Femur (tissue), 1 donor: ENCODE measurements at regions not wholly inside any gene's neighbourhood (a gene's known extent, or its start where the extent isn't known, plus 50 kb on each side); places are given as distances from the start of the nearest gene placed in this dataset.

Experiments used
- DNase-seq: peaks from one replicate; pipeline ENCODE4 v3.0.0-alpha.2; 2017

DNA sequence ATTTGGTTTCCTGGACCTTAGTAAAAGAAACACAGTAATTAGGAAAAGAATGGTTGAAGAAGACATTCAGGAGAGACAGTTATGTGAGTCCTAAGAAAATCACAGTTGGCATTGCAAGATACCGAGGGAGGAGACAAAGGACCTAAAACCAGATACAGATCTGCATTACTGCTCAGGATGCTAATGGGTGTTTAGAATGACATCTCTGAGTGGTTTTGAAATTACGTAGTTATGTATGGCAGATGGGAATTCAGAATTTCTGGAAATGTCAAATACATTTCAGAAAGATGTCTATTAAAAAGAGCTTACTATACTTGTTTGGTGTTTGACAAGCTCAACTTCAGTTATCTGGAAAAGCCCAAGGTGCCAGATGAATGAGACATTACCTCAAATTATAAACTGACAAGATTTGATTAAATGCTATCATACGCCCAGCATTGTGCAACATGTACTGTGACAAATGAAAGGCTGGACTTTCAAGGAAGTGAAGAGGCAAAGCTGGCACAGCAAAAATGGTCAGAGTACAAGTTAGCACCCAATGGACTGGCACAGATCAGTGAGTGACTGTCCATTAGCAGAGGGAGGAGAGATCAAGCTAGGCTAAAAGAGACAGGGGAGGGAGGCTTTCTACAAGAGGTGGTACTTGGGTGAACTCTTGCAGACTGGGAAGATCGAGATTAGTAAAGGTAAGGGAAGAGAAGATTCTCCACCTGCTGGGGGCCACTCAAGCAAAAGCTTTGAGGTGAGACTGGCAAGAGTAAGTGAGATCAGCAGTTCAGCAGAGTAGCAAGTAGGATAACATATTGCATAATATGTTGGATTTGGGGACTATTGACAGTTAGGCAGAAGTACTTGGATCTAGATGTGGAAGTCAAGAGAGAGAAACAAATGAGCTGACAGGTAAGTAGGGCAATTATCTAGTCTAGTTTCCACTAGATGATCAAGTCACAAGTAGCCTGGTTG is 168.9 kb downstream of the CYRIA start:
- DNase-seq, result no peak

DNA sequence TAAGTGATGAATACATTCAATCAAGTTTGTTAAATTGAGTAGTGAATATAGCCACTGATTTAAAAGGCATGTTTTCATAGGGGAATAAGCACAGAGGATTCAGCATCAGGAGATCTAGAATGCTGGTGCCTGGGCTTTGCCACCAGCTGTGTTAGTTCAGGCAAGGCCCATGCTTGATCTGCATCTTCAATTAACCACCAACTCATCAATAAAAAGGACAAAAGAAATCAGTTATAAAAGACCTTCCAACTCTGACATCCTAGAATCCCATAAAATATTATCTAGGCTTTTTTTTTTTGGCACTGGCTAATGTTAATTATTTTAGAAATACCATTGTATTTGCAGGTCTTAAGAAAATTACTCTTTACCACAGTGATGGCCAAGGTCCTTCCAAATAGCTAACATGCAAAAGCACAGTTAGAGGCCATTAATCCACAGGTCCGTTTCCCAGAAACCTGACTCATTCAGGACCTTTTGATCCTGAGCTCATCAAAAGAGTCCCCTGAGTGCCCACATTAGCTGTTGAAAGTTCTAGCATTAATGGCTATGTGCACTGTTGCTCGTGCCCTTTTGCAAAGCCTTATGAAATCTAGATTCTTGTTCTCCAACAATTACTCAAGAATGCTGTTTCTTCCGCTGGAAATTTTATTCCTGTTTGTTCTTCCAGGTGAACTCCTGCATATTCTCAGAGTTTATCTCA is 170.0 kb downstream of the CYRIA start:
- DNase-seq, result no peak

DNA sequence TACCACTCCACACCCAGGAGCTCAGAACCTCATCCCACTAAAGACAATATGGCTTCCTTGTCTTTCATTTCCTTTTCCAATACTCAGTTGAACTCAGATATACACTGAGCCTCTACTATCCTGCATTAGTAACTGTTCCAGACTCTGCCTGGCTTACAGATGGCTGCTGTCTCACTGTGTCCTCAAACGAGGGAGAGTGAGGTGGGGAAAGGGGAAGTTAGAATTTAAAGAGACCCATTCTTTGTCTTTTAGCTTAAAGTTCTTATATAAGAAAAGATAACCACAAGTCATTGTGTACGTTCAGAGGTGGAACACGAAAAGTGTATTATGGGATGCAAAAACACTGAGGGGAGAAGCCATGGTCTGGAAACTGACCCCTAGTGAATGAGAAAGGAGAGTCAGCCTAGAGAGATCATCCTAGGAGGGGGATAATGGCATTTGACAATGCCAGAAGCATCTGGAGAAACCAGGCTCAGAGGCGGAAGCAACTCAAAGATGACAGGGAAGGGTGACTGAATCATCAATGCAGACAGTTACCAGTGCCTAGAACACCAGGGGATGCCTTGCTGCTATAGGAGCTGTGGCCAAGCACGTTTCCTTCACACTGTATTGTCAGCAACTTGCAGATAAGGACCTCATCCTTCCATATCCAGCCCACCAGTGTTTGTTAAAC is 170.7 kb downstream of the CYRIA start:
- DNase-seq, result no peak

DNA sequence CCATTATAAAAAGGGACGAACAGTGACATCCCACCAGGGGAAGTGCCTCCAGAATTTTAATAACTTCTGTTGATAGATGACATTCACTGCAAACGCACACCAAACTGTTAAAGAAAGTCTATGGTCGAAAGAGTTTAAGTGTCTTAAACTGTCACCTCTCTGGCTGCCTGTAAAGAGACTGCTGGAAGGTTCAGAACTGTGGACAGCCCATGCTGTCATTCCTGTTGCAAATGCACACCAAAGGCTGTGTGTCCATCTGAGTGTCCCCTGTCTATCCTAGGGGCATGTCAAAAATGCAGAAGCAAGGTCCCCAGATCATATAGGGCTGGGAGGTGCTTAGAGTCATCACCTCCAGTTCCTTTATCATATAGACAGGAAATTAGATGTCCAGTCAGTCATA is 171.8 kb downstream of the CYRIA start:
- DNase-seq, result no peak

DNA sequence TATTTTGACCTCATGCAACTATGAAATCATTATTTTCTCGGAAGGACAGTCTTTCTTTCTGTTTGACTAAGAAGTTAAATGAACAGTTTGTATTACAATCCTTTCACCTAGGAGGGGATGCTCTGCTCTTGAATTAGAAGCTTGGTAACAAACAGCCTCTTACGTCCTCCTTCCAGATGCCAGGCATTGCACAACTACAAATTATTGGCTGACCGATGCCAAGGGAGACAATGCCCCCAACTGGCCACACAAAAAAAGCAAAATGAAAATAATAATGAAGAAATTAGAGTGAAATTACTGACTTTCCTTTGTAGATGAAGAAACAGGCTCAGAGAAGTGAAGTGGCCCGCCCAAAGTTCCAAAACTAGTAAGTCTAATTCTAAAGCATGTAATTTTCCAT is 177.9 kb downstream of the CYRIA start:
- DNase-seq, result no peak

DNA sequence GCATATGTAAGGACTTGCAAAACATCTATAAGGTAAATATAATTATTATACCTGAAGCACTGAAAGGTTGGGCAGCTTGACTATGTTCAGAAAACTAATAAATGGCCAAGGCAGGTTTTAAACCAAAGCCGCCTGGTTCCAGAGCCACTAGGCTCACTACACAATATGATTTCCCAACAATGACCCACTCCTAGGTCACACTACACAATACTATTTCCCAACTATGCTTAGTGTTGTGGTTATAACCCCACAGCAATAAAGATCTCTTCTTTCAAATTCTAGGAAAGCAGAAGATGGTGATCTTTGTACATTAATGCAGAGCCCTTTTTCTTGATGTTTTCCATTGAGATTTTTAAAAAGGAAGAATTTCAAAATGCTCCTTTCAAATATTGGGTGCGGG is 180.4 kb downstream of the CYRIA start:
- DNase-seq, result no peak

DNA sequence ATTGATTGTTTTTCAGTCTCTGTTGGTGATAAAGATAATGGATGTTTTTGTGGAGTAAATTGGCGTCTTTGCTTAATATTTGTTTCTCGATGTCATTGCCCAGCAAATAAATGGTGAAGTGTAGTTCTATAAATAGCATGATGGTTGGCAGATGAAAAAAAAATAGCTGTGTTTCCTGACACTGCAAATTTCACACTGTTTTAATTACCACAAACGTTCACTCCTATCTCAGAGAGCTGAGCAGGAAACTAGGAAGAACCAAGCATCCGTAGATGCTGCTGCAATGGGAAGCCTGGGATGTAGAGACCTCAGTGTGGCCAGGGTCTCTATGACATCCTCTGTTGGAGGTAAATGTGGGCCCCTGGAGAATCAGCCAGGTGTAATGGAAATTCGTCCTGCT is 183.2 kb downstream of the CYRIA start:
- no peak for DNase-seq

DNA sequence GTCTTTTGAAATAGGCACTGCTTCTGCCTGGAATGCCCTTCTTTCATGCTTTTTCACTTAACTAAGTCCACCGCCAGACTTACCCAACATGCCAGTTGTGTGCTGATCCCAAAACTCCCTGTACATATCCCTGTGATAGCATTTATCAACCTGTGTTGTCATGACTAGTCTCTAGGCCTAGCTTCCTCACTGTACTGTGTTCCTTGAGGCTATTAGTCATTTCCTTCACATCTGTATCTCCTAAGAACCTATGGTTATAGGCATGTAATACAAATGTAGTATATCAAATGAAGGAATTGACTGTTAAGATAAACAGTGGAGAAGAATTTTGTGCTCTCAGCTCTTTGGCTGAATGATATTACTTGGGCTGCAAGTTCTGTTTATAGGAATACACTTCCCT is 184.3 kb downstream of the CYRIA start:
- DNase-seq, result no peak

DNA sequence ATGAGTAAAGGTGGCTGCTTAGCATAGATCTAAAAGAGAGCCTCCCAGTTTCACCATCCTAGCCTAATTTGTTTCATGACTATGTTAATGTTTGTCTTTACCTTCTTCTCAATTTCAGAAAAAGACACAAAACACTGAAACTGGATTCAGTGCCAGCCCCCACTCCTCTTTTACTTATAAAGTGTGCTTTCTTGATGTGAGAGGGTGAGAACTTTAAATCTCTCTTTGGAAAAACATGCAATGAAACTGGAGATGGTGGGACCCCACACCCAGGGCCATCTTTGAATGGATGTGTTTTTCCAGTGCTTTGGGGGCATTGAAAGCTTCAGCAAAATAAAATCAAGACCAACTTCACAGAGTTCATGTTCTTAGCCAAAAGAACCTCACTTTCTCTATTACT is 185.9 kb downstream of the CYRIA start:
- no peak for DNase-seq

DNA sequence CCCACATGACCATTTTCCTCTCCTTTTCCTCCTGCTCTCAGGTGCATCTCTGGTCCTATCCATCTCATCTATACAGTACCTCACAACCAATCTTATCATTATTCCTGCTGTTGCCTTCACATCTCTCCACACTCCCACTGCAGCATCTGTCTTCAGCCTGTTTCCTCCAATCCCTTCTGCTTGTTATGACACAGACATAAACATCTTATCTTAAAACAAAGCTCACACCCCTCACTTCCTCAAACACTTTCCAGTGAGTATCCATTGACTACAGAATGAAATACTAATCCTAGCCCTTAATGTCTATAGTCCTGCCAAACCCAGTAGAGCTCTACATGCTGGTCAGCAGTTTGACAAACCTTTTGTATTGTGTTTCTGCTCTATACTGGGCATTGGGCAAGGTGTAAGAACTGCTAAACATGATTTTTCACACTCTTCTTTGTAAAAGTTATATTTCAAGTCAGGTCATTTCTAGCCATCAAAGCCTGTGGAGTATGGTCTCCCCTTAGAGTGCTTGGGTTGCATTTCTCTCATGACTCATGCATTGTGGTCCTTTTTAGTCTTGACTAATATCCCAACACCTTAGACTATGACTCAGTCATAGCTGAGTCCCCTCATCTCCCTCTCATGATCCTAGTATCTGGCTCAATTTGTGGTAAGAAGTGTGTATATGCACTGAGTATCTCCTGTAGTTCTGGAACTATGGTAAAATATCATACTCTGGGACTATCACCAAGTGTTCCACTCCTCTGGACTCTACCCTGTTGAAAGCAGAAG is 187.0 kb downstream of the CYRIA start:
- DNase-seq, result no peak

DNA sequence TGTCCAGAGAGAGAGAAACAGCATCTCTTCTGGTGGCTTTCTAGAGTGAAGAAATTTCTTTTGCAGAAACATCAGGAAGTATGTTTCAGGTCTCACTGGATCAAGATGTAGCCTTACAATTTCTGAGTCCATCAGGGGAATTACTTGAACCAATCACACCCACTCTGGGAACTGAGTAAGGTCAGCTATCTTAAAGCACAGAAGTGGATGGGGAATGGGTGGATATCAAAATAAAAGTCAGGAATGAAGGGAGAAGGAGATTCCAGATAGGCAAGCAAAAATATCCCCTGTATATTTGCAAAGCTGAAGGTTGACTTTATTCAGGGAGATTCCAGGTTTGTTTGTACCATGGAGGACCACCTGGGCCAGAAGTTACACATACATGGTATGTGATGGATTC is 188.0 kb downstream of the CYRIA start:
- no peak for DNase-seq

DNA sequence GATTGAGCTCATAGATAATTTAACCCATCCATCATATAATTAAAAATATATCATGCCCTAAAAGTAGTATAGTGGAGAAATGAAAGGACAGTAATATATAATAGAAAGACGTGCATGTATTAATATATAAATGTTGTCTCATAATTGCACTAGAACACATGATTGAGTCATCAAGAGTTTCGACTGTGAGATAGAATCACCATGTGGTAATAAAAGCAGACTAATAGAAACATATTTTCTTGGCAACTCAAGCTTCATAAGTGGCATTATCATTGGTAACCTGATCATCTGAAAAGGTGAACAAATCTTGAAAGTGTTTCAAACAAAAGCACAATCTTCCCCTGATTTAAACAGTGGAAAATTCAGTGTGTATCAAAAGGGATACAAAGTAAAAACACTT is 188.8 kb downstream of the CYRIA start:
- no peak for DNase-seq

DNA sequence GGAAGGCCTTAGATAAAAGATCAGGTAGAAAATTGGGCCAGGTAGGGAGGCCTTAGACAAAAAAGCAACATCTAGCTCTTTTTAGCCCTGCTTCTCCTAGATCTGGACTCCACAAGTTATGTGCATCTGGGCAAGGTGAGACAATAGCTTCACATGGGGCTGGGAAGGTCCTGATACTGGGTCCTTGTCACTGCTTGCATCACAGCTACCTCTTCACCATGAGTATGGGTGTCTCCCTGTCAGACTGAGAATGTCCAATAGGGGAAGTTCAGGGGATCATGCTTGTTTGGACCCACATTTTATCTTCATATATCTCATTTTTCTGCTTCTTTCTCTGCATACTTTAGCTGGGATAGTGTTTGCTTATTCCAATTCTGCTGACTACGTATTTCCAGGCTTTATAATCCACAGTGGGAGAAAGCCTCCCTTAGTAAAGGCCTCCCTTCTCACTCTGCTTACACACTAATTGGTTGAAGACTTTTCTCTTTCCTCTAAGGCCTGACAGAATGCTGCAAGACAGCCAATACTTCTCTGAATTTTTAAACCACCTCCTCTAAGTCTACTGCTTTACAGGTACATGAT is 189.6 kb downstream of the CYRIA start:
- no peak for DNase-seq

DNA sequence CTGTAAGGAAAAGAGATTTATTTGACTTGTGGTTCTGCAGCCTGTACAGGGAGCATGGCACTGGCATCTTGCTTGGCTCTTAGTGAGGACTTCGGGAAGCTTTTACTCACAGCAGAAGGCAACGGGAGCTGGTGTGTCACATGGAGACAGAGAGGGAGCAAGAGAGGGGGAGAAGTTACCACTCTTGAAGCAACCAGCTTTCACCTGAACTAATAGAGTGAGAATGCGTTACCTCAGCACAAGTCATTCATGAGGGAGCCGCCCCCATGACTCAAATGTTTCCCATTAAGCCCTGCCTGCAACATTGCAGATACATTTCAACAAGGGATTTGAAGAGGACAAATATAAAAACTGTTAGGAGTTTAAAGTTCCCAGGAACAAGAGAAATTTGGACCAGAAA is 190.0 kb downstream of the CYRIA start:
- DNase-seq, result no peak

DNA sequence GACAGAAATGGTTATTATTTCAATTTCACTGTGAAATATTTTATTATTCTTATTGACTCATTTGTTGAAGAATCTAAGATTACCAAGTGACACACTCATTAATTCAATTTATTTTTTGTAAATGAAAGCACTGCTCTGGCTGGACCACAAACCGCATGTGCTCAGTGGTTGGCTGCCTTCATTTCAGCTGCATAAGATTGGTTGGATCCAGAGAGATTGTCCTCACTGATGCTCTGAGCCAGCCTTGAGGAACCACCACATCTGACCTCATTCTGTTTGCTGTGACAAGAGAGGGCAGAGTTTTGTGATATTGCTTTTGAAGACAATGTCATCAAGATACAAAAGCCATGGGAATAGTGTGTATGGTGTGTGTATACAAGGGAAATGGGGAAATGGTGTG is 192.1 kb downstream of the CYRIA start:
- DNase-seq, result no peak

DNA sequence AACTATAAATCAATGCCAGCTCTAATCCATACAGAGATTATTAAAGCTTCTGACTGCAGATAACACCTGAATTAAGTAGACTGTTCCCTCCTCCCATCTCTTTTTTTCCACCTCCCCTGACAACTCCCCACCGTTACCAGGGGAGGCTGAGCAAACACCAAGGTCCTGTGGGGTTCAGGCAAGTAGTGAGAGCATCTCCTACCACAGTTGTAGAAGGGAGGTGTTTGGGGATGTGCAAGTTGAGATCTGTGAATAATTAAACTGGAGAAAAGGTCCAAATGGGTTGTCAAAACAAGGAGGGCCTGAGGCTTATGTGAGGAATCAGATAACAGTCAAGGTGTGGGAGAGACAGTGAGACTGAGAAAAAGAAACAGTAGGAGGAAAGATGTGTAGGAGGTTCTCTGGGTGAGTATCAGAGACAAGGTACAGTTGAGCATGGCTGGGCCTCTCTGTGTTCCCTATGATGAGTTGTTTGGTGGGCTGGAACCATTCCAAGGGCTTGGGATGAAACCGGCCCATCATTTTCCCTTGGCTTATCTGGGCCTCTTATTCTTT is 194.6 kb downstream of the CYRIA start:
- DNase-seq, result no peak

DNA sequence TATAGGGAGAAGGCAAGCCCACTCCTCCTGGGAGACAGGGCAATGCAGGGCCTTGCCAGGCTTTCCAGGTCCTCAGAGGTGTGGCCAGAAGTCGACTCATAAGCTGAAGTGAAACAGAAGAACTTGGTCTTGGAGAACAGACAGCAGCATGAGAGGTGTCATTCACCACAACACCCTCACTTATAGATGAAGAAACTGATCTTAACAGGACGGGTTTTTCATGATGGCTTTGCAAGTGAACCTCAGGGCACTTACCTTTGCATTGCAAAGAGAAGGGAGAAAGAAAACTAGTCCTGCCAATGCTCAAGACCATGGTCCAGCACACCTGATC is 198.8 kb downstream of the CYRIA start:
- no peak for DNase-seq

DNA sequence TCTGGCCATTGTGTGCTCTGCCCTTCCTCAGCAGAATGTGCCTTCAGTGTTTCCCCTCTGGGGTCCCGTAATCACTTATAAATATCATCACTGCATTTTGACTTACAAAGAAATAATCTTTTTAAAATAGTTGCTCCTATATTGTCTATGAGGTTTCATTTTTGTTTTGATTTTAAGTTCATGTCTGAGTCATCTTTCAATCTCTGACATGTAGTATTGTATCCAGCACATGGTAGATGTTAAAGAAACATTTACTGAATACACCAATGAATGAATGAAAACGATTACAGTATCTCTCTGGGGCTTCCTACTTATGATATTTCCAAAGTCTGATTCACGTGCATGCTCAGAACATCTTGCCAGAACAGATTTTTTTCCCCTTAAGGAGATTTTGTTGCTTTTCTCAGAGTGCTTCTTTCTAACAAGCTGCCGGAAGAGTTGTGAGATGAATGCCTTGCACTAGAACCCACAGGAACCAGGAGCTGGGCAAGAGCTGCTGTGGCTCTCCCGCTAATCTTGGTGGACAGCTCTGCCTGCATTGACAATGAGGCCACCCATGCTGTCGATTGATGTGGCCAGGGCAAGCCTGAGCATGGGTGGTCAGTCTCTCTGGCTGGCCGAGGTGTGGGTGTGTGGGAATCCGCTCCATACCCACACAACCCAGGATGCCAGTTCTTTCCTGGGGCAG is 199.4 kb downstream of the CYRIA start:
- DNase-seq, result peak; percentile 39

DNA sequence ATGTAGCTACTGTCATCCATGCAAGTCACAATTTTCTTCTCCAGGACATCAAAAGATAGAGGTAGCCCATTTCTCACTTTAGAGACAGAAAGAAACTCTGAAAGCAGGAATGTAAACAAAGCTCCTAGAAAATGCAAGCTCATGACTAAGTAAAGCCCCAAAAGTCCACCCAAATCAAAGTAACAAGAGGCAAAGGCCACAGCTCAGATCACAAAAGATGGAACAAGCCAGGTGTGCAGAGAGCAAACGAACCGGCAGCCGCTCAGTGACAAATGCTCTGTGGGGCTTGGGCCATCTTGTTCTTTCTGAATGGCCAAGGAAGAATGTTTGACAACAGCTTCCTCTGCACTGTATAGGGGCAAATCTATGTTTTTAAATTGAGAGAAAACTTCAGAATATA is 201.0 kb downstream of the CYRIA start:
- DNase-seq, result no peak

DNA sequence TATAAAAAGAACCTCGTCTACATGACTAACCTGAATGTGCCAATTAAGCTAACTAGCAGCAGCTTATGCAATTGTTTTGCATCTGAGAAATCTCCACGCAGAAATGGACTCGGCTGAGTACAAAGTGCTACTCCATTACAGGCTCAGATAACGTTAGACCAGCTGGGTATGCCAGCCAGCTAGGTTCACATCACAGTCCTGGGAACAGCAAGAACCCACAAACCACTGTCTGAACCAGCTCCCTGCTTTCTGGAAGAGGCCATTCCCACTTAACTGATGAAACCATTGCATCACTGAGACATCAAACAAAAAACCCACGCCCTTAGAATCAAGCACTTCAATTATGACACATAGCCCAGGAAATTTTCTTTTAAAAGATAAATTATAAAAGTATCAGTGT is 202.7 kb downstream of the CYRIA start:
- no peak for DNase-seq

DNA sequence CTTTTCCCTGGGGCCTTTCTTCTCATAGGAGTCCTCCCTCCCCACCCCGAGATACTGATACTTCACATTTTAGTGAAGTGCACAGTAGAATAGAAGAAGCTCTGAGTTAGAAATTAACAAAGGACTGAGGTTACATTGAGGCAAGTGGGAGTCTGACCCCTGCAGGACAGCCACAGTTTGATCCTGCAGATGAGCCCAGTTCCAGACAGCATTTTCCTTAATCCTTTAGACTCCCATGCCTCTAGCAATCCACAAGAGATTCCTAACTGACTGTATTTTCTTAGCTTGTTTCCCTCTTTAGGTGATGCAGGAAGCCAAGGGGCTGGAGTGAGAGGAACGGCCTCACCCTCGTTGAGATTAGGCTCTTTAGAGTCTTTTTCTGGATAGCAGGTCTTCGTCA is 204.0 kb downstream of the CYRIA start:
- DNase-seq, result no peak

DNA sequence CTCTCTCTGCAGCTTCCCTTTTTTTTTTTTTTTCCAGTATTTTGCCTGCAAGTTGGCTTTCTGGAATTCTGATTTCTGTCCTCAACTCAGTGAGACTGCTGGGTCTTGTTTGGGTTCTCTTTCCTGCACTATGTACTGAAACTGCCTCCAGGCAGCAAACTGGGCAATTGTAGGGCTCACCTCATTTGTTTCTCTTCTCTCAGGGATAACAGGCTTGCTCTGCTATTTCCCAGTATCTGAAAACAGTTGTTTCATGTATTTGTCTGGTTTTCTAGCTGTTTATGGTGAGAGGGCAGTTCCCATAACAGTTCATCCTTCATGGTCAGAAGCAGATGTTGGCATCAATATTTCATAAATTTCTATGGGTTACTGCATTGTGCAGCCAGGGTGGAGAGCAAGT is 206.0 kb downstream of the CYRIA start:
- DNase-seq, result no peak
